ENCODE measurements at regions not wholly inside any gene's neighbourhood (a gene's known extent, or its start where the extent isn't known, plus 50 kb on each side); places are given as distances from the start of the nearest gene placed in this dataset.

DNA sequence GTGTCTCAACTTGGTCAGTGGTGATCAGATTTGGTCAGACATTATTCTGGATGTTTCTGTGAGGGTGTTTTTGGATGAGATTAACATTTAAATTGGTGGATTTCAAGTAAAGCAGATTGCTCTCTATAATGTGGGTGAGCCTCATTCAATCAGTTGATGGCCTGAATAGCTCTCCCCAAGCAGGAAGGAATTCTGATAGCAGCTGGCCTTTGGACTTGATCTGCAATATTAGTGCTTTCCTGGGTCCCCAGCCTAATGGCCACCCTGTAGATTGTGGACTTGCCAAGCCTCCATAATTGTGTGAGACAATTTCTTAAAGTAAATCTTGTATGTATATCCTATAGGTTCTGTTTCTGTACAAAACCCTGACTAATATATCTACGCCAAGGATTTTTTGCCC lies 153.9 kb upstream of the TBL1XR1 start:
- no peak overlapping the region for H2AFZ ChIP-seq (ENCODE audit: low read depth, low read length)
- no peaks in the 10 kb centered on the region for H3K36me3 ChIP-seq (ENCODE audit: insufficient read depth, low read length)
- no peaks in the 10 kb centered on the region for H3K9me2 ChIP-seq (ENCODE audit: insufficient read depth, low read length)
- no peaks in the 10 kb centered on the region for H3K79me2 ChIP-seq (replicated peaks; ENCODE audit: insufficient read depth, low read length)
- H3K9ac ChIP-seq (ENCODE audit: low read length): no peak overlapping the region
- H3K27ac ChIP-seq (ENCODE audit: low read length): no peak overlapping the region
- no peak overlapping the region for H3K4me2 ChIP-seq (ENCODE audit: low read length)
- no peaks in the 10 kb centered on the region for H3K9me3 ChIP-seq (ENCODE audit: low read length)
- TF ChIP-seq SMC3 (conservative IDR thresholded peaks at IDR 0.05; ENCODE audit: poor library complexity) (no peak), MXI1 (conservative IDR thresholded peaks at IDR 0.05; ENCODE audit: poor library complexity, severe bottlenecking) (no peak), RAD21 (conservative IDR thresholded peaks at IDR 0.05) (no peak), EP300 (conservative IDR thresholded peaks at IDR 0.05; ENCODE audit: poor library complexity, severe bottlenecking) (no peak), EZH2 (IDR thresholded peaks at IDR 0.05; ENCODE audit: borderline replicate concordance, insufficient read depth, low read length, poor library complexity, severe bottlenecking) (no peak), POLR2AphosphoS5 (IDR thresholded peaks at IDR 0.05) (no peak), TAF1 (IDR thresholded peaks at IDR 0.05; ENCODE audit: low read depth) (no peak)
- TF ChIP-seq, protein P1, sequence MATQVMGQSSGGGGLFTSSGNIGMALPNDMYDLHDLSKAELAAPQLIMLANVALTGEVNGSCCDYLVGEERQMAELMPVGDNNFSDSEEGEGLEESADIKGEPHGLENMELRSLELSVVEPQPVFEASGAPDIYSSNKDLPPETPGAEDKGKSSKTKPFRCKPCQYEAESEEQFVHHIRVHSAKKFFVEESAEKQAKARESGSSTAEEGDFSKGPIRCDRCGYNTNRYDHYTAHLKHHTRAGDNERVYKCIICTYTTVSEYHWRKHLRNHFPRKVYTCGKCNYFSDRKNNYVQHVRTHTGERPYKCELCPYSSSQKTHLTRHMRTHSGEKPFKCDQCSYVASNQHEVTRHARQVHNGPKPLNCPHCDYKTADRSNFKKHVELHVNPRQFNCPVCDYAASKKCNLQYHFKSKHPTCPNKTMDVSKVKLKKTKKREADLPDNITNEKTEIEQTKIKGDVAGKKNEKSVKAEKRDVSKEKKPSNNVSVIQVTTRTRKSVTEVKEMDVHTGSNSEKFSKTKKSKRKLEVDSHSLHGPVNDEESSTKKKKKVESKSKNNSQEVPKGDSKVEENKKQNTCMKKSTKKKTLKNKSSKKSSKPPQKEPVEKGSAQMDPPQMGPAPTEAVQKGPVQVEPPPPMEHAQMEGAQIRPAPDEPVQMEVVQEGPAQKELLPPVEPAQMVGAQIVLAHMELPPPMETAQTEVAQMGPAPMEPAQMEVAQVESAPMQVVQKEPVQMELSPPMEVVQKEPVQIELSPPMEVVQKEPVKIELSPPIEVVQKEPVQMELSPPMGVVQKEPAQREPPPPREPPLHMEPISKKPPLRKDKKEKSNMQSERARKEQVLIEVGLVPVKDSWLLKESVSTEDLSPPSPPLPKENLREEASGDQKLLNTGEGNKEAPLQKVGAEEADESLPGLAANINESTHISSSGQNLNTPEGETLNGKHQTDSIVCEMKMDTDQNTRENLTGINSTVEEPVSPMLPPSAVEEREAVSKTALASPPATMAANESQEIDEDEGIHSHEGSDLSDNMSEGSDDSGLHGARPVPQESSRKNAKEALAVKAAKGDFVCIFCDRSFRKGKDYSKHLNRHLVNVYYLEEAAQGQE (IDR thresholded peaks at IDR 0.05; ENCODE audit: borderline replicate concordance): no peak
- TF ChIP-seq, protein P2, sequence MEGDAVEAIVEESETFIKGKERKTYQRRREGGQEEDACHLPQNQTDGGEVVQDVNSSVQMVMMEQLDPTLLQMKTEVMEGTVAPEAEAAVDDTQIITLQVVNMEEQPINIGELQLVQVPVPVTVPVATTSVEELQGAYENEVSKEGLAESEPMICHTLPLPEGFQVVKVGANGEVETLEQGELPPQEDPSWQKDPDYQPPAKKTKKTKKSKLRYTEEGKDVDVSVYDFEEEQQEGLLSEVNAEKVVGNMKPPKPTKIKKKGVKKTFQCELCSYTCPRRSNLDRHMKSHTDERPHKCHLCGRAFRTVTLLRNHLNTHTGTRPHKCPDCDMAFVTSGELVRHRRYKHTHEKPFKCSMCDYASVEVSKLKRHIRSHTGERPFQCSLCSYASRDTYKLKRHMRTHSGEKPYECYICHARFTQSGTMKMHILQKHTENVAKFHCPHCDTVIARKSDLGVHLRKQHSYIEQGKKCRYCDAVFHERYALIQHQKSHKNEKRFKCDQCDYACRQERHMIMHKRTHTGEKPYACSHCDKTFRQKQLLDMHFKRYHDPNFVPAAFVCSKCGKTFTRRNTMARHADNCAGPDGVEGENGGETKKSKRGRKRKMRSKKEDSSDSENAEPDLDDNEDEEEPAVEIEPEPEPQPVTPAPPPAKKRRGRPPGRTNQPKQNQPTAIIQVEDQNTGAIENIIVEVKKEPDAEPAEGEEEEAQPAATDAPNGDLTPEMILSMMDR (IDR thresholded peaks at IDR 0.05; ENCODE audit: poor library complexity, severe bottlenecking): no peak
- H3K4me3 ChIP-seq (ENCODE audit: low read length): no peak overlapping the region
- no peaks in the 10 kb centered on the region for H4K20me1 ChIP-seq (ENCODE audit: insufficient read depth)
- H3F3A ChIP-seq (ENCODE audit: insufficient read depth, low read length, poor library complexity, severe bottlenecking): no peaks in the 10 kb centered on the region
- H3K27me3 ChIP-seq (ENCODE audit: insufficient read depth, low read depth, low read length): no peaks in the 10 kb centered on the region

DNA sequence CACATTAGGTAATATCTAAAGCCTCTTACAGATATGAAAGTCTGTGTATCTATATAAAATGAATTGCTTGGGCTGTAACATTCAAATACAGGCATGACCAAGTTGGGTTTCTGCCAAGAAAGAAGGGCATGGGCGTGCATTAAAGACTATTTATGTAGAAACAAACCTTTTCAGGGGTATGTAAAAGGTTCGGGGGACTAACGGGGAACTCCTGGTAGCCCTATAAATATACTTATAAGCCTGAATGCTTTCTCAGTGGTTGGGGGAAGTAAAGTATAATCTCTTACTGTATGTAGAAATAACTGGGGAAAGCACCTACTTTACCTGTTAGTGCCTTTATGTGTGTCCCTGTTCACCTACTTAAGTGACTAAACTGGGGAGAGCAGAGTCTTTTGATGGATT lies 154.5 kb upstream of the TBL1XR1 start:
- H3K27me3 ChIP-seq (ENCODE audit: insufficient read depth, low read depth, low read length): no peaks in the 10 kb centered on the region
- no peaks in the 10 kb centered on the region for H3F3A ChIP-seq (ENCODE audit: insufficient read depth, low read length, poor library complexity, severe bottlenecking)
- no peak overlapping the region for H3K9ac ChIP-seq (ENCODE audit: low read length)
- no peak overlapping the region for H3K4me3 ChIP-seq (ENCODE audit: low read length)
- TF ChIP-seq RAD21 (conservative IDR thresholded peaks at IDR 0.05) (no peak), EP300 (conservative IDR thresholded peaks at IDR 0.05; ENCODE audit: poor library complexity, severe bottlenecking) (no peak), TAF1 (IDR thresholded peaks at IDR 0.05; ENCODE audit: low read depth) (no peak), EZH2 (IDR thresholded peaks at IDR 0.05; ENCODE audit: borderline replicate concordance, insufficient read depth, low read length, poor library complexity, severe bottlenecking) (no peak), SMC3 (conservative IDR thresholded peaks at IDR 0.05; ENCODE audit: poor library complexity) (no peak), POLR2AphosphoS5 (IDR thresholded peaks at IDR 0.05) (no peak), MXI1 (conservative IDR thresholded peaks at IDR 0.05; ENCODE audit: poor library complexity, severe bottlenecking) (no peak)
- TF ChIP-seq, protein P2 (IDR thresholded peaks at IDR 0.05; ENCODE audit: poor library complexity, severe bottlenecking): no peak
- TF ChIP-seq, protein P1 (IDR thresholded peaks at IDR 0.05; ENCODE audit: borderline replicate concordance): no peak
- H3K9me2 ChIP-seq (ENCODE audit: insufficient read depth, low read length): no peaks in the 10 kb centered on the region
- no peaks in the 10 kb centered on the region for H3K79me2 ChIP-seq (replicated peaks; ENCODE audit: insufficient read depth, low read length)
- H4K20me1 ChIP-seq (ENCODE audit: insufficient read depth): no peaks in the 10 kb centered on the region
- no peaks in the 10 kb centered on the region for H3K36me3 ChIP-seq (ENCODE audit: insufficient read depth, low read length)
- H2AFZ ChIP-seq (ENCODE audit: low read depth, low read length): no peak overlapping the region
- no peaks in the 10 kb centered on the region for H3K9me3 ChIP-seq (ENCODE audit: low read length)
- H3K27ac ChIP-seq (ENCODE audit: low read length): no peak overlapping the region
- H3K4me2 ChIP-seq (ENCODE audit: low read length): no peak overlapping the region

All from neural cell (in vitro differentiated cells).